ENCODE measurements at regions not wholly inside any gene's neighbourhood (a gene's known extent, or its start where the extent isn't known, plus 50 kb on each side); places are given as distances from the start of the nearest gene placed in this dataset.

- H3K4me3 Mint-ChIP-seq (ENCODE audit: unreplicated experiment): no peak overlapping the region
- intact Hi-C loops (cut with micrococcal nuclease; ENCODE audit: unreplicated experiment): loop anchor here (1.0 kb wide), 3 partner anchors 90 to 290 kb away; no protein-coding TSS in a partner anchor
- TF ChIP-seq CTCF (IDR thresholded peaks at IDR 0.05; ENCODE audit: insufficient read depth in 1 of 2, low read depth in 1 of 2, low read length in 1 of 2, severe bottlenecking in 1 of 2, unreplicated experiment in 1 of 2): peak; percentile 67 to 72
- no peak overlapping the region for H3K27ac Mint-ChIP-seq (ENCODE audit: unreplicated experiment)
- H3K36me3 Mint-ChIP-seq (ENCODE audit: insufficient read depth, unreplicated experiment): no peaks in the 10 kb centered on the region
- peak in 1 of 2 experiments; percentile 55 for DNase-seq
- H3K9me3 ChIP-seq: no peaks in the 10 kb centered on the region
- H3K27me3 ChIP-seq (replicated peaks; ENCODE audit: control insufficient read depth, insufficient read depth, low read length): no peaks in the 10 kb centered on the region
- no TSS peak for BruUV-seq (replicated peaks)
- H3K4me1 ChIP-seq: no peaks in the 10 kb centered on the region
- H3K27me3 Mint-ChIP-seq (ENCODE audit: insufficient read depth, unreplicated experiment): peaks cover 5% of the 10 kb centered on the region
- no peaks in the 10 kb centered on the region for H3K9me3 Mint-ChIP-seq (ENCODE audit: unreplicated experiment)
- no peaks in the 10 kb centered on the region for H3K36me3 ChIP-seq (ENCODE audit: control insufficient read depth, insufficient read depth, low read length)
- H3K4me3 ChIP-seq (ENCODE audit: low read depth, low read length): no peak overlapping the region
- ChIA-PET POLR2A (no interaction called here), CTCF (no interaction called here)
- H3K4me1 Mint-ChIP-seq (ENCODE audit: low read depth, unreplicated experiment): no peaks in the 10 kb centered on the region
Measured at GRCh38 chr7:3154881-3155494, 111.3 kb upstream of the CARD11 start.

GRCh38 chr7:3156508-3156907 is 112.8 kb upstream of the CARD11 start:
- no peak for DNase-seq
- CTCF ChIA-PET: no interaction called here
- no peaks in the 10 kb centered on the region for H3K4me1 Mint-ChIP-seq (ENCODE audit: low read depth, unreplicated experiment)
- no peaks in the 10 kb centered on the region for H3K9me3 Mint-ChIP-seq (ENCODE audit: unreplicated experiment)
- H3K27ac Mint-ChIP-seq (ENCODE audit: unreplicated experiment): no peak overlapping the region
- Histone ChIP-seq H3K4me1 (no peaks in the 10 kb centered on the region), H3K36me3 (ENCODE audit: control insufficient read depth, insufficient read depth, low read length) (no peaks in the 10 kb centered on the region), H3K9me3 (no peaks in the 10 kb centered on the region), H3K4me3 (ENCODE audit: low read depth, low read length) (no peak overlapping the region), H3K27me3 (replicated peaks; ENCODE audit: control insufficient read depth, insufficient read depth, low read length) (no peaks in the 10 kb centered on the region)
- H3K36me3 Mint-ChIP-seq (ENCODE audit: insufficient read depth, unreplicated experiment): no peaks in the 10 kb centered on the region
- POLR2A ChIA-PET: no interaction called here
- H3K27me3 Mint-ChIP-seq (ENCODE audit: insufficient read depth, unreplicated experiment): peaks cover 5% of the 10 kb centered on the region
- H3K4me3 Mint-ChIP-seq (ENCODE audit: unreplicated experiment): no peak overlapping the region
- no peak for TF ChIP-seq CTCF (IDR thresholded peaks at IDR 0.05; ENCODE audit: insufficient read depth in 1 of 2, low read depth in 1 of 2, low read length in 1 of 2, severe bottlenecking in 1 of 2, unreplicated experiment in 1 of 2)
- intact Hi-C loops (cut with micrococcal nuclease; ENCODE audit: unreplicated experiment): no loop called here
- BruUV-seq (replicated peaks): no TSS peak

GRCh38 chr7:3157566-3158287 is 114.1 kb upstream of the CARD11 start:
- no TSS peak for BruUV-seq (replicated peaks)
- H3K27me3 ChIP-seq (replicated peaks; ENCODE audit: control insufficient read depth, insufficient read depth, low read length): no peaks in the 10 kb centered on the region
- no peaks in the 10 kb centered on the region for H3K4me1 ChIP-seq
- H3K4me3 Mint-ChIP-seq (ENCODE audit: unreplicated experiment): no peak overlapping the region
- H3K9me3 Mint-ChIP-seq (ENCODE audit: unreplicated experiment): no peaks in the 10 kb centered on the region
- ChIA-PET CTCF (no interaction called here), POLR2A (no interaction called here)
- no peaks in the 10 kb centered on the region for H3K36me3 ChIP-seq (ENCODE audit: control insufficient read depth, insufficient read depth, low read length)
- H3K27ac Mint-ChIP-seq (ENCODE audit: unreplicated experiment): no peak overlapping the region
- H3K36me3 Mint-ChIP-seq (ENCODE audit: insufficient read depth, unreplicated experiment): no peaks in the 10 kb centered on the region
- H3K4me3 ChIP-seq (ENCODE audit: low read depth, low read length): no peak overlapping the region
- intact Hi-C loops (cut with micrococcal nuclease; ENCODE audit: unreplicated experiment): no loop called here
- H3K9me3 ChIP-seq: peaks cover 4% of the 10 kb centered on the region; the same call in 1 of the 2 replicates
- H3K27me3 Mint-ChIP-seq (ENCODE audit: insufficient read depth, unreplicated experiment): peaks cover 1% of the 10 kb centered on the region
- no peak for TF ChIP-seq CTCF (IDR thresholded peaks at IDR 0.05; ENCODE audit: insufficient read depth in 1 of 2, low read depth in 1 of 2, low read length in 1 of 2, severe bottlenecking in 1 of 2, unreplicated experiment in 1 of 2)
- DNase-seq: no peak
- H3K4me1 Mint-ChIP-seq (ENCODE audit: low read depth, unreplicated experiment): no peaks in the 10 kb centered on the region
